Stimulated activated naive B cell treated with anti-CD40 and anti-IgM and Interleukin-4, amounts not matched to agents 10 μg/mL and 1 μg/mL and 100 μg/mL, for 72 hours (primary cell): ENCODE measurements at regions not wholly inside any gene's neighbourhood (a gene's known extent, or its start where the extent isn't known, plus 50 kb on each side); places are given as distances from the start of the nearest gene placed in this dataset.

Experiments used
- ATAC-seq, 2 donors: fragments of 150-1000 bp; cut with Tn5 transposase; replicated peaks; 2 replicates each; pipeline ENCODE4 v1.10.0; 2021; ENCODE audit warnings: moderate library complexity in 1 of 2
- DNase-seq: peaks from one replicate; pipeline ENCODE4 v3.0.0; 2021
- H3K27ac Mint-ChIP-seq: one replicate; pipeline ENCODE4 v1.8.0; 2022; ENCODE audit warnings: mild to moderate bottlenecking, mixed read lengths
- H3K27me3 Mint-ChIP-seq, 2 donors: one replicate each; pipeline ENCODE4 v1.8.0; 2022; ENCODE audit warnings: mixed read lengths in 2 of 2
- H3K36me3 Mint-ChIP-seq, 2 donors: one replicate each; pipeline ENCODE4 v1.8.0; 2022; ENCODE audit warnings: mixed read lengths in 2 of 2, mild to moderate bottlenecking in 1 of 2
- H3K4me1 Mint-ChIP-seq, 2 donors: one replicate each; pipeline ENCODE4 v1.8.0; 2022; ENCODE audit warnings: mixed read lengths in 2 of 2, mild to moderate bottlenecking in 1 of 2
- H3K4me3 Mint-ChIP-seq, 2 donors: one replicate each; pipeline ENCODE4 v1.8.0; 2022; ENCODE audit warnings: mild to moderate bottlenecking in 2 of 2, mixed read lengths in 2 of 2, moderate library complexity in 1 of 2
- H3K9me3 Mint-ChIP-seq, 2 donors: one replicate each; pipeline ENCODE4 v1.8.0; 2022; ENCODE audit warnings: mixed read lengths in 2 of 2, mild to moderate bottlenecking in 1 of 2

- peak; percentile 46 to 54 for ATAC-seq
- H3K27ac Mint-ChIP-seq, result no peak overlapping the region
- no peak for DNase-seq
- H3K4me1 Mint-ChIP-seq, result peaks cover 10 to 38% of the 10 kb centered on the region in 2 donors
- H3K4me3 Mint-ChIP-seq, result no peak overlapping the region
- peaks cover 4% of the 10 kb centered on the region in 2 donors for H3K9me3 Mint-ChIP-seq
- H3K36me3 Mint-ChIP-seq, result no peaks in the 10 kb centered on the region
- no peaks in the 10 kb centered on the region for H3K27me3 Mint-ChIP-seq
These were observed 52.3 kb upstream of the IFNGR1 start for GRCh38 chr6:137271245-137272183.

GRCh38 chr6:137269803-137270202 lies 50.6 kb upstream of the IFNGR1 start:
- DNase-seq (no peak), ATAC-seq (no peak)
- H3K27me3 Mint-ChIP-seq, result no peaks in the 10 kb centered on the region
- no peaks in the 10 kb centered on the region for H3K36me3 Mint-ChIP-seq
- no peak overlapping the region for H3K4me3 Mint-ChIP-seq
- H3K9me3 Mint-ChIP-seq, result peaks cover 4 to 5% of the 10 kb centered on the region in 2 donors
- no peak overlapping the region for H3K27ac Mint-ChIP-seq
- peaks cover 13 to 43% of the 10 kb centered on the region in 2 donors for H3K4me1 Mint-ChIP-seq

- Mint-ChIP-seq H3K27me3 (no peaks in the 10 kb centered on the region), H3K4me1 (peaks cover 13 to 43% of the 10 kb centered on the region in 2 donors), H3K4me3 (no peak overlapping the region), H3K9me3 (peaks cover 4 to 5% of the 10 kb centered on the region in 2 donors), H3K36me3 (no peaks in the 10 kb centered on the region), H3K27ac (no peak overlapping the region)
- no peak for ATAC-seq
- no peak for DNase-seq
These were observed 50.2 kb upstream of the IFNGR1 start for GRCh38 chr6:137269347-137269746.
